Right lung (tissue), 2 donors: ENCODE measurements at regions not wholly inside any gene's neighbourhood (a gene's known extent, or its start where the extent isn't known, plus 50 kb on each side); places are given as distances from the start of the nearest gene placed in this dataset.
"Not testable (repeated sequence)": the region's sequence is repeated elsewhere in the genome, so short reads cannot be mapped to it uniquely, and the experiment has no call there.

ENCODE experiments used
- DNase-seq, 2 donors: peaks; one replicate each; pipeline ENCODE4 v3.0.0-alpha.2; 2013

DNA sequence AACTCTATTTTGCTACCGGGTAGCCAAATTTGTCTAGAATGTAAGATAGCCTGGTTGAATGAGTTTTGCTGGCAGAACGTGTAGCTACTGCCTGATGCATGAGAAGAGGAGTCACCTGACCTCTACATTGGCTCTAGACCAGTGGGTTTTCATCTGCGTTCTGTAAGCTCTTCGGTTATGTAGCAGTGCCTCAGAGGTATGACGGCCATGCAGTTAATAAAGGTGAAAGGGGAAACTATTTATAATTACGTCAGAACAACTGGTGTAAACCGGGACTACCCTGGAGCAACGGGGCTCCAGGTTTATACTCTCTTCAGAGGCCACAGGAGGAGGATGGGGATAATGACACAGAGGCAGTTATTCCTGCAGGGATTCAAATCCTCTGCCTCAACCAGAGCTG is 173.4 kb upstream of the KITLG start:
- DNase-seq, result no peak

GRCh38 chr12:88753066-88753465 is 172.8 kb upstream of the KITLG start:
- no peak for DNase-seq

- DNase-seq, result no peak
These were observed 171.9 kb upstream of the KITLG start for GRCh38 chr12:88752183-88752582.

DNA sequence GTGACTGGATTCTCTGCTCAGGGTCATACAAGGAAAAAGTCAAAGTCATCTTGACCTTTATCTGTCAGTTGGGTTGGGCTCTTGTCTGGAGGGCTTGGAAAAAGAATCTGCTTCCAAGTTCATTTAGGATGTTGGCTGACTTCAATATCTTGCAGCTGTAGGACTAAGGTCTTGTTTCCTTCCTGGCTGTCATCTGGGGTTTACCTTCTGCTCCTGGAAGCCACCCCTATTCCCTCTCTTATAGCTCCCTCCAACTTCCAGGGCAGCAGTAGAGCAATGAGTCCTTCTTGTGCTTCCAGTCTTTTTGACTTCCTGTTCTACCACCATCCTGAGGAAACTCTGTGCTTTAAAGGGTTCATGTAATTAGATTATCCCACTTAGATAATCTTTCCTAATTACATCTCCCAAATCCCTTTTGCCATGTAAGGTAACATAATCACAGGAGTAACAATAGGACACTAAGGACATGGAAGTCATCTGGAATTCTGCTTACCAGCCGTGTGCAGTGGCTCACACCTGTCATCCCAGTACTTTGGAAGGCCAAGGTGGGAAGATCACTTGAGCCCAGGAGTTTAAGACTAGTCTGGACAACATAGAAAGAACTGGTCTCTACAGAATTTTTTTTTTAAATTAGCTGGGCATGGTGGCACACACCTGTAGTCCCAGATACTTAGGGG is 170.7 kb upstream of the KITLG start:
- no peak for DNase-seq

- DNase-seq, result no peak
These were observed 166.1 kb upstream of the KITLG start for GRCh38 chr12:88746386-88746785.

DNA sequence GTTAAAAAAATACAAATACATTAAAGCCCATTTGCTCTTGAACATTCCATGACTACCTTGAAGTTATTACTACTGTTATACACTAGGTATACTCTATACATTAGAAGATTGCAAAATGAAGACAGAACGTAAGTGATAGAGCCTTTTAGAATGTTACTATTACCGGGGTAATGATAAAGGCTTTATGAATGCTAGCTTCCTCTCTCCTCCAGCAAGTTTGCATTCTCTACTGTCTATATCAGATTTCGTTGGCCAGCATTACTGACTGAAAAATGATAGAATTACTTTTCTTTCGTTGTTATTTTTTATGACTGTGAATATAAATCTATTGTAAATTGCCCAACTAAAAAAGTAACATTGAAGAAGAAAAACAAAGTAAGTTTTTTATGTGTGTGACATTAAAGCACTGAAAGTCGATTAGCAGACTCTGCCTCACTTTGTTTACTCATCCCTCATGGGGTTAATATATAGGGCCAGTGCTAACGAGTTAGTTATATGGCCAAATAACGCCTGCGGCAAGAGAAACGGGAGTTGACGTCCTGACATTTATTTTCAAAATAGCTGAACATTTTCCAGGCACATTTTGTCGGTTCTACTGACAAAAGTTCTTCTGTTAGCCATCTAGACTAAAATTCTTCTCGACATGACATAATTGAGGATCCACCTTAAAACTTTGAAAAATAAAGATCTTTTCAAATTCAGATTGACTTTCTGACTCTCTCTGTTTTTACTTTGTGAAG is 163.8 kb upstream of the KITLG start:
- DNase-seq, result no peak

DNA sequence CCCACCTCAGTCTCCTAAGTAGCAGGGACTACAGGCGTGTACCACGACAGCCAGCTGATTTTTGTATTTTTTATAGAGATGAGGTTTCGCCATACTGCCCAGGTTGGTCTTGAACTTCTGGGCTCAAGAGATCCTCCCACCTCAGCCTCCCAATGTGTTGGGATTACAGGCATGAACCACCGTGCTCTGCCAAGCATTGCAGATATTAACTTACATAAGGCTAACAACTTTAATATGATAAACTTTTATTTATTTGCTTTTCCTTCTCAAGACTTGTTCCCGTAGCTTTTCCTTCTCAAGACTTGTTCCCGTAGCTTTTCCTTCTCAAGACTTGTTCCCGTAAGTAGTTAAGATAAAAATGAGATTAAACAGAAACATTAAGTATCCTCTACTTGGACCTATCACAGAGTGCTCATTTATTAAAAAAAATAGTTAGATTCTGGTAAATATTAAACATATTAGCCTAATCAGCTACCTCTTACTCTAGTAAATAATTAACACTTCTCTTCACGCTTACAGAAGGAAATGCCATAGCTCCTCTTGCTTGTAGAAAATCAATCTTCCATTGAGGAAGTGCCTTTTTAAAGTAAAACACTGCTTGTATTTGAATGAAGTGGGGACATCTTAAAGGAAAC is 157.7 kb upstream of the KITLG start:
- DNase-seq, result no peak

- DNase-seq, result no peak
These were observed 155.8 kb upstream of the KITLG start for GRCh38 chr12:88736031-88736430.

DNA sequence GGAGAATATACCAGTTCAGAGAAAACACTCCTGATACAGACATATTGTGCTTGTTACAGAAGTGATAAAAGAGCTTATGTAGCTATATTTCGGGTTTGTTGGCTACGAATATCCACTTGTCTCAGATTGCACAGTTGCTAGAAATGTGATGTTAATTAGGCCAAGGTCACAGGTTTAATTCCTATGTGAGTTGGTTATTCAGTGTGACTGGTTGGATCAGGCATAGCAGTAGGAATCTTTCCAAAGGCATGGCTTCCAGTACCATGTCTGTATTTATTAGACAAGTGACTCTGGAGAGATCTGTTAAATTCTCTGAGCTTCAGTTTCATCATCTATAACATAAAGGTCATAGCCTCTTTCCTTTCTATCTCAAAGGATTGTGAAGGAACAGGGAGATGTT is 152.7 kb upstream of the KITLG start:
- DNase-seq, result no peak

DNA sequence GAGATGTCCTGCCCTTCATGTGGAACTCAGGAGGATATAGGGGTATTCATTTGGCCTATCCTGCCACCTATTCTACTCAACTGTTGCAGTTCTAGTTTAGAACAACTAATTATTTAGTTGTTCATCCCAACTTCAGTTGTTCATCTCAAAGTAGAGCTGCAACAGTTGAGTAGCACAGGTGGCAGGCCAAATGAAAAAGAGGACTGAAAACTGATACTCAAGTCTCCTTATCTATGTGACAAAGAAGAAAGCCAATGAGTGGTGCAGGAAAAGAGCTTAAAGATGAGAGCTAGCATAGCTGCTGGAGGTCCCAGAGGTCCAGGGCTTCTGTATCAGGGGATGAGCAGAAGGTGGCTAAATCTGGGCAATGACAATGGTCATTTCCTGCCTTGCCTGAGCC is 148.9 kb upstream of the KITLG start:
- DNase-seq, result no peak

GRCh38 chr12:88726806-88727720 is 146.8 kb upstream of the KITLG start:
- no peak for DNase-seq

GRCh38 chr12:88725592-88726143 is 145.4 kb upstream of the KITLG start:
- DNase-seq, result no peak

DNA sequence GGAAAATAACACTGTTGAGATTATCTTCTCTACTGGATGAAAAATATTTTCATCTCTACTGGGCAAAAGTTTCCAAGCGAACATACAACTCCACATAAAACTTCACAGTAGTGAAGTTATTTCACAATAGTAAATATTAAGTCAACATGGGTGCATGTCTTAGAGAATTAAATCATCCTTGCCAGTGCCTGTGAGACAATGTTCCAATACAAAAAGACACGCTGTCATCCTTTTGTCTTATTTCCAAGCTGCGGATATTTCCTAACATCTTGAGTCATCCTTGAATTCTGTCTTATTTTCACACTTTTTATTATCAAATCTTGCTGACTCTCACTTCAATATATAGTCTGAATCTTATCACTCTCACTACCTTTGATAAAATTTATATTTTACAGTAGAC is 142.9 kb upstream of the KITLG start:
- DNase-seq, result no peak

DNA sequence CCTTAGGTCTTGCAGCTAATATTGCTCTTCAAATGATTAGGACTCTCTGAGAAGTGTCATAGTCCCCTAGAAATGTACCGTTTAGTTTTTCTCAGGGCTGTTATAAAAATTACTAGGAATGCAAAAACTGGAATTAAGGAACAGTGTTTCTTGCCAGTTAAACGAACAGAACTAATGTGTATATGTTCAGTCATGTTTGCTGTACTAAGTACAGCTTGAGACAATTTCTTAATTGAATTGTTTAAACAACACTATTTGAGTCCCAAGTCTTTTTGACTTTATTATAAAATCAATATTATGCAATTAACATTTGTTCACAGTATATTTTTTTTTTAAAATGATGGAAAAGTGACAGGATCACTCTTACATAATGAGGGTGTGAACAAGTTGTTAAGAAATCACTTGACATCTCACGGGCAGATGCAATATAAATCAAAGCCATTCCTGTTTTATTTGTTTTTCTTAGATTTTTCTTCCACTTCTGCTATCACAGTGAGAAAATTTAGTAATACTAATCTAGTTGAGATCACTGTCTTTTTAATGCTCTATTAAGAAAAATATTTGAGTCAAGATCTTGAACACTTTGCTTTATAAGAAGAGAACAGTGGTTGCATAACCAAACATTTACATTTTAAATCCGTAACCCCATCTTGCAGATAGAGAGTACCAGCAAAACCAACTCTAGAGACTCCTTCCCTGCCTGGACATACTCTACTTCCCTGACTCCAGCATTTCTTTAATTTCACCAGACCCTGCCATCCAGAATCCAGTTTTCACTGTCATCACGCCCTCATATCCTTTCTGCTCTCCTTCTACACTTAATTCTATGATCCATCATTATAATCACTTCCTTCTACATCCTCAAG is 140.7 kb upstream of the KITLG start:
- DNase-seq, result no peak

DNA sequence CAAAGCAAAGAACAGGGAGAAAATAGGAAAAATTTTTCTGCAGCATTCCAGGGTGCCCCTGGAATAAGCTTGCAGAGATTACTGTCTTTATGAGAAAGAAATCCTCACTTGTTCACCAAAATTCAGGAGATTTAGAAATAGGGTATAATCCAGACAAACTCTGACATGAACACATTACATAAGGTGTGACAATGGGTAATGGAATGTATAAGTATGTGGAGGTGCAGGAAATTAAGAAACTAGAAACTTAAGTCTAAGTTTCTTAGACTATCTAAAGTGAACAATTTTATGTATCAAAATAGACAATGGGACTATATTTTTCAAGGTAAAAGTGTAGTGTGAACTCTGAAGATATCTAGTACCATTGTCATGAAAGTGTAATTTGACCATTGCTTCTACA is 140.0 kb upstream of the KITLG start:
- DNase-seq, result no peak

- no peak for DNase-seq
These were observed 136.9 kb upstream of the KITLG start for GRCh38 chr12:88717188-88717587.

- no peak for DNase-seq
These were observed 136.0 kb upstream of the KITLG start for GRCh38 chr12:88716240-88716639.

DNA sequence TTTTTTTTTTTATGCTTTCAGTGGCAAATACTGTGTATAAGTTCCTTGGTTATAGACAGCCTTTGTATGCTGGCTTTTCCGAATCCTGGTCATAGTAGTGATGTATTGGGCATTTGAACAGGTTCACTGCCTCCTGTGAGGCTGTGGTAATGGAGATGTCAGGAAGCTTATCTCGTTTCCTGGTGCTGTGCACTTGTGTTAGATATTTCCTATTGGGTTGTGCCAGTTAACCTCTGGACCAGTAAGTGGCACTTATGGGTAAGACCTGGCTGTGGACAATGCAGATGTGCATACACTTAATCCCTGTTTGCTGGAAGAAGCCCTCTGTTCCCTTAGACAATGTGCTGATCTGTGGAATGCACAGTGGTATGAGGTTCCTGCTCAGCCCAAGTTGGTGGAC is 135.4 kb upstream of the KITLG start:
- DNase-seq, result no peak

DNA sequence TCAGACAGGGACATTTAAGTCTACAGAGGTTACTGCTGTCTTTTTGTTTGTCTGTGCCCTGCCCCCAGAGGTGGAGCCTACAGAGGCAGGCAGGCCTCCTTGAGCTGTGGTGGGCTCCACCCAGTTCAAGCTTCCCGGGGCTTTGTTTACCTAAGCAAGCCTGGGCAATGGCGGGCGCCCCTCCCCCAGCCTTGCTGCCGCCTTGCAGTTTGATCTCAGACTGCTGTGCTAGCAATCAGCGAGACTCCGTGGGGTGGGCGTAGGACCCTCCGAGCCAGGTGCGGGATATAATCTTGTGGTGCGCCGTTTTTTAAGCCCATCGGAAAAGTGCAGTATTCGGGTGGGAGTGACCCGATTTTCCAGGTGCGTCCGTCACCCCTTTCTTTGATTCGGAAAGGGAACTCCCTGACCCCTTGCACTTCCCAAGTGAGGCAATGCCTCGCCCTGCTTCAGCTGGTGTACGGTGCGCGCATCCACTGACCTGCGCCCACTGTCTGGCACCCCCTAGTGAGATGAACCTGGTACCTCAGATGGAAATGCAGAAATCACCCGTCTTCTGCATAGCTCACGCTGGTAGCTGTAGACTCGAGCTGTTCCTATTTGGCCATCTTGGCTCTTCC is 134.1 kb upstream of the KITLG start:
- DNase-seq, result not testable (repeated sequence)

DNA sequence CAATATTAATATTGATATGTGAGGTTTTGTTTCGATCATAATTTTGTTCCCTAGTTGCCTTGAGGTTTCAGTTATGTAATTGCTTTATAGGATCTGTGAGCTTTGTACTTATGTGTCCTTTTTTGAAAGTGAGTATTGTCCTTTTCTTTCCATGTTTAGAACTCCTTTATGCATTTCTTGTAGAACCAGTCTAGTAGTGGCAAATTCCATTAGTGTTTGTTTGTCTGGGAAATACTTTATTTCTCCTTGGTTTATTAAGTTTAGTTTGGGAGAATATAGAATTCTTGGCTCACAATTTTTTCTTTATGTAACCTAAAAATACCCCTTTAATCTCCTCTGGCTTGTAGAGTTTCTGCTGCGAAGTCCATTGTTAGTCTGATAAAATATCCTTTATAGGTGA is 127.5 kb upstream of the KITLG start:
- no peak for DNase-seq
